Endodermal cell (in vitro differentiated cells): ENCODE measurements at regions not wholly inside any gene's neighbourhood (a gene's known extent, or its start where the extent isn't known, plus 50 kb on each side); places are given as distances from the start of the nearest gene placed in this dataset.

Experiments
- DNase-seq: peaks from one replicate; pipeline ENCODE4 v3.0.0-alpha.2; 2017
- H3K27ac ChIP-seq: 2 replicates; pipeline ENCODE4 v1.5.1; 2013; ENCODE audit warnings: mild to moderate bottlenecking, low read depth, low read length, moderate library complexity
- H3K27me3 ChIP-seq: 2 replicates; pipeline ENCODE4 v1.6.1; 2013; ENCODE audit warnings: mild to moderate bottlenecking, low read length, moderate library complexity; ENCODE audit not compliant: insufficient read depth, control insufficient read depth, poor library complexity, severe bottlenecking
- H3K36me3 ChIP-seq: 2 replicates; pipeline ENCODE4 v1.7.0; 2013; ENCODE audit warnings: mild to moderate bottlenecking, low read length, moderate library complexity; ENCODE audit not compliant: control insufficient read depth, insufficient read depth
- H3K4me1 ChIP-seq: one replicate; pipeline ENCODE4 v1.7.0; 2013; ENCODE audit warnings: low read length; ENCODE audit not compliant: control insufficient read depth, insufficient read depth
- H3K4me3 ChIP-seq: 2 replicates; pipeline ENCODE4 v1.5.1; 2013; ENCODE audit warnings: mild to moderate bottlenecking, low read length, moderate library complexity
- H3K9ac ChIP-seq: 2 replicates; pipeline ENCODE4 v1.6.1; 2013; ENCODE audit warnings: mild to moderate bottlenecking, low read length, moderate library complexity; ENCODE audit not compliant: poor library complexity, severe bottlenecking; ENCODE audit errors: extremely low read depth
- H3K9me3 ChIP-seq: 2 replicates; pipeline ENCODE4 v1.6.1; 2013; ENCODE audit warnings: mild to moderate bottlenecking, low read length, moderate library complexity; ENCODE audit not compliant: control insufficient read depth
- H3K27ac Mint-ChIP-seq: 2 replicates; pipeline ENCODE4 v1.8.0; 2020; ENCODE audit warnings: mixed read lengths
- H3K27me3 Mint-ChIP-seq: 2 replicates; pipeline ENCODE4 v1.8.0; 2021; ENCODE audit warnings: mild to moderate bottlenecking, mixed read lengths; ENCODE audit not compliant: insufficient read depth
- H3K36me3 Mint-ChIP-seq: 2 replicates; pipeline ENCODE4 v1.8.0; 2020; ENCODE audit warnings: low read depth, mixed read lengths
- H3K4me1 Mint-ChIP-seq: 2 replicates; pipeline ENCODE4 v1.8.0; 2020; ENCODE audit warnings: mixed read lengths
- H3K4me3 Mint-ChIP-seq: 2 replicates; pipeline ENCODE4 v1.8.0; 2020; ENCODE audit warnings: mild to moderate bottlenecking, moderate library complexity, mixed read lengths
- H3K9me3 Mint-ChIP-seq: 2 replicates; pipeline ENCODE4 v1.8.0; 2020; ENCODE audit warnings: mild to moderate bottlenecking, mixed read lengths
- WGBS, 2 experiments: methylation state at CpG; one replicate each; pipeline versions ENCODE4 v1.1.5 to v1.1.7; 2013; ENCODE audit warnings: missing lambda C conversion rate in 2 of 2, mixed read lengths in 1 of 2; ENCODE audit not compliant: insufficient coverage in 1 of 2, insufficient read length in 1 of 2; 5-methylcytosine and 5-hydroxymethylcytosine counted together
- TF ChIP-seq, protein P1 (sequence below): fragments of 200-600 bp; sonication (generic); conservative IDR thresholded peaks from 2 replicates; pipeline ENCODE4 v1.5.0; 2021; ENCODE audit warnings: antibody characterized with exemption, mild to moderate bottlenecking

DNA sequence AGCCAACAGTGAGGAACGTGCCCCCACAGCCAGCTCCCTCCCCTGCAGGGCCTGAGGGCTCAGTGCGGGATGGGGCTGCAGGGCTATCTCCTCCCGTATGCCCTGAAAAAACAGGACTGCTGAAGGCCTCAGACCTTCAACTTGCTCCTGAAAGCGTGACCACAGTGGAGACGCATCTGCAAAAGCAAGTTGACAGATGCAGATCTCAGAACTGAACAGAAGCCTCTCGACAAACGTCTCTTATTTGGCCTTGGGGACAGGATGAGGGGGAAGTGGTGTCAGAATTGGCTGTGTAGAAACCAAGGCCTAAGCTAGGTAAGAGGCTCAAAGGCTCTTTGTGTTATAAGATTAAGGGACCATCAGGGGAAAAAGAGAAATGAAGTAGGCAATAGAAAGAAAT lies 120.7 kb upstream of the SLC22A23 start:
- Histone ChIP-seq H3K36me3 (no peaks in the 10 kb centered on the region), H3K27me3 (no peaks in the 10 kb centered on the region), H3K27ac (no peak overlapping the region), H3K9ac (no peak overlapping the region), H3K4me3 (no peak overlapping the region), H3K4me1 (no peaks in the 10 kb centered on the region), H3K9me3 (no peaks in the 10 kb centered on the region)
- H3K4me1 Mint-ChIP-seq: peaks cover 12% of the 10 kb centered on the region
- no peaks in the 10 kb centered on the region for H3K36me3 Mint-ChIP-seq
- no peaks in the 10 kb centered on the region for H3K9me3 Mint-ChIP-seq
- no peak overlapping the region for H3K27ac Mint-ChIP-seq
- H3K27me3 Mint-ChIP-seq: peaks cover 2% of the 10 kb centered on the region
- 85 to 88% methylated on average over 6 to 7 of the region's 7 CpGs for WGBS, 2 experiments
- TF ChIP-seq, protein P1, sequence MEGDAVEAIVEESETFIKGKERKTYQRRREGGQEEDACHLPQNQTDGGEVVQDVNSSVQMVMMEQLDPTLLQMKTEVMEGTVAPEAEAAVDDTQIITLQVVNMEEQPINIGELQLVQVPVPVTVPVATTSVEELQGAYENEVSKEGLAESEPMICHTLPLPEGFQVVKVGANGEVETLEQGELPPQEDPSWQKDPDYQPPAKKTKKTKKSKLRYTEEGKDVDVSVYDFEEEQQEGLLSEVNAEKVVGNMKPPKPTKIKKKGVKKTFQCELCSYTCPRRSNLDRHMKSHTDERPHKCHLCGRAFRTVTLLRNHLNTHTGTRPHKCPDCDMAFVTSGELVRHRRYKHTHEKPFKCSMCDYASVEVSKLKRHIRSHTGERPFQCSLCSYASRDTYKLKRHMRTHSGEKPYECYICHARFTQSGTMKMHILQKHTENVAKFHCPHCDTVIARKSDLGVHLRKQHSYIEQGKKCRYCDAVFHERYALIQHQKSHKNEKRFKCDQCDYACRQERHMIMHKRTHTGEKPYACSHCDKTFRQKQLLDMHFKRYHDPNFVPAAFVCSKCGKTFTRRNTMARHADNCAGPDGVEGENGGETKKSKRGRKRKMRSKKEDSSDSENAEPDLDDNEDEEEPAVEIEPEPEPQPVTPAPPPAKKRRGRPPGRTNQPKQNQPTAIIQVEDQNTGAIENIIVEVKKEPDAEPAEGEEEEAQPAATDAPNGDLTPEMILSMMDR: no peak
- no peak overlapping the region for H3K4me3 Mint-ChIP-seq
- DNase-seq: no peak

DNA sequence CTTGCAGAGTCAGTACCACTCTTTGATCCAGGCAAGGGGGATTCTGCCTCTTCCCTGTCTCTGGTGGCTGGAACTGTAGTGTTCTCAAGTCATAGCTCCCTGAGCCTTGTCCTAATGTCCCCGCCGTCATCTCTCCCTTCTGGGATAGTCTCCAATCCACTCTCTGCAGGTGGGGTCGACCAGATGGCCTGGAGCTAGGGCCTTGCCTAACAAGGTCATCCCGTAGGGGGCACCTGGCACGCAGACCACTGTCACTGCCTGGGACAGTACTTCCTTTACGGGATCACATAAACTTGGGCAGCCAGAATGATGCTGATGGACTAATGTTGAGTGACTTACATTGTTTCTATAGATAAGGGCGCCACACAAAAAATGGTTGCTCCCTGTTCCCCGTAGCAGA lies 118.9 kb upstream of the SLC22A23 start:
- Mint-ChIP-seq H3K27me3 (peaks cover 2% of the 10 kb centered on the region), H3K4me1 (peaks cover 12% of the 10 kb centered on the region), H3K27ac (no peak overlapping the region), H3K9me3 (no peaks in the 10 kb centered on the region), H3K36me3 (no peaks in the 10 kb centered on the region), H3K4me3 (no peak overlapping the region)
- 85 to 96% methylated on average over 6 to 8 of the region's 8 CpGs for WGBS, 2 experiments
- Histone ChIP-seq H3K27me3 (no peaks in the 10 kb centered on the region), H3K9ac (no peak overlapping the region), H3K4me1 (no peaks in the 10 kb centered on the region), H3K27ac (no peak overlapping the region), H3K9me3 (no peaks in the 10 kb centered on the region), H3K36me3 (no peaks in the 10 kb centered on the region), H3K4me3 (no peak overlapping the region)
- TF ChIP-seq, protein P1: peak; percentile 39
- DNase-seq: peak; percentile 69

- Histone ChIP-seq H3K9me3 (no peaks in the 10 kb centered on the region), H3K27ac (no peak overlapping the region), H3K4me1 (no peaks in the 10 kb centered on the region), H3K9ac (no peak overlapping the region), H3K4me3 (no peak overlapping the region), H3K36me3 (no peaks in the 10 kb centered on the region), H3K27me3 (no peaks in the 10 kb centered on the region)
- Mint-ChIP-seq H3K9me3 (no peaks in the 10 kb centered on the region), H3K4me3 (no peak overlapping the region), H3K27ac (no peak overlapping the region), H3K4me1 (peaks cover 12% of the 10 kb centered on the region), H3K36me3 (no peaks in the 10 kb centered on the region), H3K27me3 (peaks cover 2% of the 10 kb centered on the region)
- DNase-seq: no peak
- TF ChIP-seq, protein P1: no peak
- 90 to 96% methylated on average over 6 of the region's 6 CpGs for WGBS, 2 experiments
Measured at GRCh38 chr6:3575166-3575565, 118.3 kb upstream of the SLC22A23 start.
